Prostate gland (tissue), 2 donors: ENCODE measurements at regions not wholly inside any gene's neighbourhood (a gene's known extent, or its start where the extent isn't known, plus 50 kb on each side); places are given as distances from the start of the nearest gene placed in this dataset.

Source experiments
- POLR2A ChIP-seq: fragments of 450-650 bp; IDR thresholded peaks from one replicate; pipeline ENCODE4 v1.6.1; 2016; ENCODE audit warnings: antibody characterized with exemption, mild to moderate bottlenecking
- TF ChIP-seq, protein P1 (sequence below), 4 experiments: fragments of 200-600 bp in 2 of 4; fragments of 450-650 bp in 2 of 4; sonication (generic) in 2 of 4; IDR thresholded peaks; 1 replicate in 3 of 4; 2 replicates in 1 of 4; pipeline ENCODE4 v1.5.1; 2016 to 2019; ENCODE audit warnings: antibody characterized with exemption in 4 of 4, mild to moderate bottlenecking in 2 of 4, moderate library complexity in 2 of 4

DNA sequence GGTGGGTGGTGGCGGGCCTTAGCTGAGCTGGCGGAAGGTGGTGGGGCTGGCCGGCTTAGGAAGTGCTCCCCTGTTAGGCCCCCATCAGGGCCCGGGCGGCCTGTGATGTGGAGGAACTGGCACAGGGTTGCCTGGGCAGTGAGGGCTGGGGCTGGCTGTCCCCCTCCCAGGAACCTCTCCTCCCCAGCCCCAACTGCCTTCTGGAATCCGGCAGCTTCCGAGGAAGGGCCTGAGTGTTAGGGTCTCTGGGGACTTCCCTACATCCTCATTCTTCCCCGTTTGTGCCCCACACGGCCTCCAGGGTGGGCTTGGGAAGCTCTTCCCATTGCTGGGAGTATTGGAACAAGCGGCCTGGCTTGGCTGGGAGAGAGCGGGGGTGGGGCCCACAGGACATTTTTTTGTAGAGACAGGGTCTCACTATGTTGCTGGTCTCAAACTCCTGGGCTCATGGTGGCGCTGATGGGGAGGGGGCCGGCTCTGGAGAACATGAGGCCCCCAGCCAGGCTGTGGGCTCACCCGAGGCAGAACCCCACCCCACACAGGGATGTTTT lies 89.9 kb upstream of the CIBAR2 start:
- TF ChIP-seq, protein P1, sequence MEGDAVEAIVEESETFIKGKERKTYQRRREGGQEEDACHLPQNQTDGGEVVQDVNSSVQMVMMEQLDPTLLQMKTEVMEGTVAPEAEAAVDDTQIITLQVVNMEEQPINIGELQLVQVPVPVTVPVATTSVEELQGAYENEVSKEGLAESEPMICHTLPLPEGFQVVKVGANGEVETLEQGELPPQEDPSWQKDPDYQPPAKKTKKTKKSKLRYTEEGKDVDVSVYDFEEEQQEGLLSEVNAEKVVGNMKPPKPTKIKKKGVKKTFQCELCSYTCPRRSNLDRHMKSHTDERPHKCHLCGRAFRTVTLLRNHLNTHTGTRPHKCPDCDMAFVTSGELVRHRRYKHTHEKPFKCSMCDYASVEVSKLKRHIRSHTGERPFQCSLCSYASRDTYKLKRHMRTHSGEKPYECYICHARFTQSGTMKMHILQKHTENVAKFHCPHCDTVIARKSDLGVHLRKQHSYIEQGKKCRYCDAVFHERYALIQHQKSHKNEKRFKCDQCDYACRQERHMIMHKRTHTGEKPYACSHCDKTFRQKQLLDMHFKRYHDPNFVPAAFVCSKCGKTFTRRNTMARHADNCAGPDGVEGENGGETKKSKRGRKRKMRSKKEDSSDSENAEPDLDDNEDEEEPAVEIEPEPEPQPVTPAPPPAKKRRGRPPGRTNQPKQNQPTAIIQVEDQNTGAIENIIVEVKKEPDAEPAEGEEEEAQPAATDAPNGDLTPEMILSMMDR (IDR thresholded peaks at IDR 0.05) = no peak
- TF ChIP-seq POLR2A = no peak
